ENCODE measurements at regions not wholly inside any gene's neighbourhood (a gene's known extent, or its start where the extent isn't known, plus 50 kb on each side); places are given as distances from the start of the nearest gene placed in this dataset.

- H3K36me3 ChIP-seq (replicated peaks in 1 of 2; ENCODE audit: control insufficient read depth in 1 of 2, insufficient read depth in 2 of 2, low read length in 1 of 2) = no peaks in the 10 kb centered on the region
- 93% methylated on average over 2 of the region's 2 CpGs for WGBS (ENCODE audit: low lambda C conversion rate)
- peaks cover 0 to 25% of the 10 kb centered on the region in 2 experiments; a peak in 1 of 4 replicates for H3K4me1 ChIP-seq (ENCODE audit: control insufficient read depth in 1 of 2, insufficient read depth in 2 of 2, low read depth in 1 of 2, low read length in 1 of 2)
- no peaks in the 10 kb centered on the region for H4K20me1 ChIP-seq (ENCODE audit: insufficient read depth)
- no peak overlapping the region for H3K9ac ChIP-seq
- DNase-seq = no peak
- POLR2A ChIA-PET = no interaction called here
- H3F3A ChIP-seq (replicated peaks; ENCODE audit: insufficient read depth) = peaks cover 14% of the 10 kb centered on the region
- peak overlapping the region in 1 of 2 experiments; percentile 87; a peak in 2 of 4 replicates for H3K27ac ChIP-seq (ENCODE audit: low read depth in 2 of 2, low read length in 1 of 2)
- H3K9me2 ChIP-seq = no peaks in the 10 kb centered on the region
- CTCF ChIA-PET = interaction anchor here (0.7 to 1.9 kb wide), 4 partner anchors 192 to 563 kb away, joined by 3 to 4 read pairs (median 4); no protein-coding TSS in a partner anchor
- no peak overlapping the region for H3K4me3 ChIP-seq (ENCODE audit: low read depth in 2 of 2, low read length in 1 of 2)
- H2AFZ ChIP-seq (ENCODE audit: low read depth) = peak overlapping the region; percentile 4; the same call in 1 of the 2 replicates
- TF ChIP-seq MEF2A (IDR thresholded peaks at IDR 0.05; ENCODE audit: borderline replicate concordance, low read depth) (no peak), MAX (IDR thresholded peaks at IDR 0.05; ENCODE audit: low read depth) (no peak), GABPA (IDR thresholded peaks at IDR 0.05; ENCODE audit: low read depth) (no peak), YY1 (IDR thresholded peaks at IDR 0.05; ENCODE audit: low read depth) (no peak), CHD2 (IDR thresholded peaks at IDR 0.05; ENCODE audit: low read length, partially characterized antibody) (no peak), POLR2AphosphoS5 (IDR thresholded peaks at IDR 0.05; ENCODE audit: low read depth, low read length) (no peak)
- no peaks in the 10 kb centered on the region for H3K79me2 ChIP-seq (ENCODE audit: insufficient read depth)
- no peaks in the 10 kb centered on the region for H3K9me3 ChIP-seq
- H3K27me3 ChIP-seq (ENCODE audit: insufficient read depth) = no peaks in the 10 kb centered on the region
- no peak overlapping the region for H3K4me2 ChIP-seq
Observed at GRCh38 chr15:91514147-91514546, 339.4 kb upstream of the SLCO3A1 start.

DNA sequence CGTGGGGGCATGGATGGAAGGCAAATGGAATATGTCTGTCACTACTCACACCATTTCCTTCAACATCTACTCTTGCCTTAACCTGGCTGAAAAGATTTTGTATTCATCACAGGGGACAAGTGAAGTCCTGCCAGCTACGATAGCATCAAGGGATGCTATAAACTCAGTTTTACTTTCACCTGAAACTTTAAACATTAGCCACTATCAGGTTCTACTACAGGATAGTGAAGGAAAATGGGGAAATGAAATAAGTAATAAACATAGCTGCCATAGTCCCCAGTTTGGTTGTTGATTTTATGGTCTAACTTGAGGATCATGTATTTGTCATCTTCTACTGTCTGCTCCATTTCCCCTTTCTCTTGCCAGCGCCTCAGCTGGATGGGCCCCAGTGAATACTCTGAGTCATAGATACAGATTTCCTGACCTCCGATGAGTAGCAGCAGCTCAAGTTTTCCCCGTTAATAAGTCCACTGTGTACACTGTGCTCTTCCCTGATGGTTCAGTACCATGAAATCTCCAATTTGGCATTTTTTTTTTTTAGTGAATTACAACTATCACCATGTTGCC lies 338.2 kb upstream of the SLCO3A1 start:
- Histone ChIP-seq H3K4me2 (peak overlapping the region; percentile 23; the same call in 1 of the 2 replicates), H2AFZ (ENCODE audit: low read depth) (peak overlapping the region; percentile 46; the same call in 1 of the 2 replicates), H3K79me2 (ENCODE audit: insufficient read depth) (no peaks in the 10 kb centered on the region), H3K9me2 (no peaks in the 10 kb centered on the region), H3K4me3 (ENCODE audit: low read depth in 2 of 2, low read length in 1 of 2) (no peak overlapping the region), H4K20me1 (ENCODE audit: insufficient read depth) (no peaks in the 10 kb centered on the region), H3K9me3 (no peaks in the 10 kb centered on the region), H3K27me3 (ENCODE audit: insufficient read depth) (no peaks in the 10 kb centered on the region), H3K27ac (ENCODE audit: low read depth in 2 of 2, low read length in 1 of 2) (peak overlapping the region; percentile 62 to 87), H3K36me3 (replicated peaks in 1 of 2; ENCODE audit: control insufficient read depth in 1 of 2, insufficient read depth in 2 of 2, low read length in 1 of 2) (no peaks in the 10 kb centered on the region), H3K9ac (peak overlapping the region; percentile 24; the same call in 1 of the 2 replicates), H3K4me1 (ENCODE audit: control insufficient read depth in 1 of 2, insufficient read depth in 2 of 2, low read depth in 1 of 2, low read length in 1 of 2) (peaks cover 0 to 21% of the 10 kb centered on the region in 2 experiments; a peak in 1 of 4 replicates), H3F3A (replicated peaks; ENCODE audit: insufficient read depth) (peaks cover 14% of the 10 kb centered on the region)
- no peak for DNase-seq
- ChIA-PET CTCF (interaction anchor here (1.2 to 1.9 kb wide), 3 partner anchors 191 to 562 kb away, joined by 3 to 4 read pairs (median 4); no protein-coding TSS in a partner anchor), POLR2A (interaction anchor here (0.7 kb wide), 1 partner anchor 128 kb away, joined by 3 read pairs; no protein-coding TSS in a partner anchor)
- 42% methylated on average over 5 of the region's 5 CpGs for WGBS (ENCODE audit: low lambda C conversion rate)
- TF ChIP-seq SIN3A (IDR thresholded peaks at IDR 0.05; ENCODE audit: borderline replicate concordance, low read depth, low read length) (peak; percentile 26; the same call in 1 of the 2 replicates), POLR2AphosphoS5 (IDR thresholded peaks at IDR 0.05; ENCODE audit: low read depth, low read length) (no peak; the same call in 1 of the 2 replicates), MEF2A (IDR thresholded peaks at IDR 0.05; ENCODE audit: borderline replicate concordance, low read depth) (no peak), REST (IDR thresholded peaks at IDR 0.05; ENCODE audit: low read depth, low read length) (peak; percentile 46; the same call in 1 of the 2 replicates), CTCF (IDR thresholded peaks at IDR 0.05) (no peak), FOSL2 (IDR thresholded peaks at IDR 0.05; ENCODE audit: borderline replicate concordance, low read depth) (peak; percentile 94), TEAD4 (IDR thresholded peaks at IDR 0.05; ENCODE audit: borderline replicate concordance, insufficient read depth) (no peak), RAD21 (IDR thresholded peaks at IDR 0.05; ENCODE audit: low read length) (no peak), MAX (IDR thresholded peaks at IDR 0.05; ENCODE audit: low read depth) (0 out of 2 replicates have a peak, but pooled peaks have one; percentile 51), GATA2 (CRISPR knock-in tag; IDR thresholded peaks at IDR 0.05) (no peak), SMC3 (IDR thresholded peaks at IDR 0.05; ENCODE audit: low read depth, low read length) (no peak), GABPA (IDR thresholded peaks at IDR 0.05; ENCODE audit: low read depth) (no peak), RFX5 (IDR thresholded peaks at IDR 0.05; ENCODE audit: low read length) (no peak), CHD2 (IDR thresholded peaks at IDR 0.05; ENCODE audit: low read length, partially characterized antibody) (no peak)
- TF ChIP-seq, protein P1, sequence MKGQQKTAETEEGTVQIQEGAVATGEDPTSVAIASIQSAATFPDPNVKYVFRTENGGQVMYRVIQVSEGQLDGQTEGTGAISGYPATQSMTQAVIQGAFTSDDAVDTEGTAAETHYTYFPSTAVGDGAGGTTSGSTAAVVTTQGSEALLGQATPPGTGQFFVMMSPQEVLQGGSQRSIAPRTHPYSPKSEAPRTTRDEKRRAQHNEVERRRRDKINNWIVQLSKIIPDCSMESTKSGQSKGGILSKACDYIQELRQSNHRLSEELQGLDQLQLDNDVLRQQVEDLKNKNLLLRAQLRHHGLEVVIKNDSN (IDR thresholded peaks at IDR 0.05; ENCODE audit: borderline replicate concordance, low read depth) = no peak
